Daoy (cell line): ENCODE measurements at regions not wholly inside any gene's neighbourhood (a gene's known extent, or its start where the extent isn't known, plus 50 kb on each side); places are given as distances from the start of the nearest gene placed in this dataset.

Experiments
- DNase-seq: peaks from one replicate; pipeline ENCODE4 v3.0.0-alpha.2; 2015; ENCODE audit warnings: low read depth

DNA sequence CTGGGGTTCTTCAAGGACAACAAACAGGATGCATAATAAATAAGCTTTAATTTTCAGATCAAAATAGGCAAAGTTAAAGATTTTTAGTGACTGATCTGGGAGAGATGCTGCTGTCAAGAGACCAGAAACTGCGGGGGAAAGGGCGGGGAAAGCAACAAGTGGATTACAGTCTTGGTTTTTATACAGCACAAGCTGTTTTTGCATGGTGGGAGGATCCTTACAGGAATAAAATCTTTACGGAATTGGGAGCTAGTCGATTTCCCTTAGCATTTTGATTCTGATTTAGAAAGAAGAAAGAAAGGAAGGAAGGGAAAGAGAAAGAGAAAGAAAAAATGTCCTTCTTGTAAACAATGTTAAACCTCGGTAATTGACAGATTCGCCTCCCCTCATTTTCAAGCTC lies 242.3 kb upstream of the SP8 start:
- no peak for DNase-seq

DNA sequence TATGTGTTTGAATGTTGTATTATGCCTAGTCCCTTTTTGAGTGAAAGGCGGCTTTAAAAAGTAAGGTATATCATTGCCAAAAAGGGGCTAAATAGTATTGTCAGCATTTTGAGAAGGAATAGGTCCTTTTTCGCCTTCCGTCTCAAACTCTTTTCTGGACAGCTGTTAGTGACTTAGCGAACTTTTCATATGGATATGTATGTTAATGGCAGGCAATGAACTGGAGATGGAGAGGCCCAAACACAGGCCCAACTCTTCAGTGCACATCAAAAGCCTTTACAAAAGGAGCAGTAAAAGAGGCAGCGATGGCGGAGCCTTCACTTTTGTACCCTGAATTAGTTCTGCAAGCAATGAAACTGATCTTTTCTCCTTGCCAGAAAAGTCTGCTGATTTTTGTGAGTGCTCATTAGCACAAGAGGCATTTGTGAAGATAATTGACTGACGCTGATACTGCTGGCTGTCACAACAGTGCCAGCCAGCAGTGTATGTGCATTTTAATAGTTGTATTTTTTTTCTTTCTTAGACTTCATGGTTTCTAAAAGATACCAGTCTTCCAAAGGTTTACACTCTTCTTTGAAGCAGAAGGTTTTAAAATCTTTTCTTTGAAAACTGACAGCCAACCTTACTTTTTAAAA lies 243.7 kb upstream of the SP8 start:
- DNase-seq, result no peak

GRCh38 chr7:21041252-21041651 lies 254.6 kb upstream of the SP8 start:
- DNase-seq, result no peak

GRCh38 chr7:21041666-21042065 lies 255.0 kb upstream of the SP8 start:
- no peak for DNase-seq

DNA sequence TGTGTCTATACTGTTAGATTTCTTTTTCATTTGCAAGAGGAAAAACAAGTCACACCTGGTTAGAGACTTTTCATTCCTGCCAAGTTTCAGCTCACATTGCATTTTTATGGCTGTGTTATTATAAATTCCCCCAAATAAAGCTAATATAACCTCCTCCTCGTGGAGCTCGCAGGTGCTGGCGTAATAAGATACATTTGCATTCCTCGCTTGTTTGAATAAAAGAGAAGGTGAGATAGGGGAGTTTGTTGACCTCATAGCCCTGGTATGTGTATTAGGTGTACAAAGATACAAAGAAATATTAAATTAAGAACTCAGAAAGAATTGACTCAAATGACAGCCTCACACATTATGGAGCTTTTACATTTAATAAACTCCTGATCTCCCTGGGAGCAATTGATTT lies 257.7 kb upstream of the SP8 start:
- no peak for DNase-seq

DNA sequence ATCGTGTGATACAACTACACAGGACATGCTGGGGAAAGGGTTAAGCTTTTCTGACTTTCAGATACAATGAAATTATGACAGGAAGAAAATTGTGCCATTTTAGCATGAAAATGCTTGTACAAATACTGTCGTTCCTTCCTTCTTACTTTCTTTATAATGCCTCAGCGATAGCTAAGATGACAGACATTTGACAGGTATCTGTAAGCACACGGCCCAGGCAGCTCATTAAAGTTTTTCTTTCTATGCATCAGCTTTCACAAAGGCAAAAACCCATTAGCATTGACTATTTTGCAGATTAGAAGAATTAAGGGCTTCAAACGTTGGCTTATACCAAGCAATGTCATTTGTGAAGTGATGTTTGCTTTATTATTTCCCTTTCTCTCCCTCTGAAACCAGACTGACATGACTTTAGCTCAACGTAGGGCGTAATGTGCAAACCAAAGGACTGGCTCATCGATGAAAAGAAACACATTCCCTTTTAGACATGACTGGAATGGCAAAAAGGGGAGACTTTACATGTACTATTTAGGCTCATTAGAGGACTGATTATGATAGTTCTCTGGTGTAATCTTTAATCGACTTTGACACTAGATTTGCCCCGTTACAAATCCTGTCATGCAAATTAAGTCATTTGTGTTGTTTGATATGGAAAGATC lies 258.4 kb upstream of the SP8 start:
- no peak for DNase-seq

DNA sequence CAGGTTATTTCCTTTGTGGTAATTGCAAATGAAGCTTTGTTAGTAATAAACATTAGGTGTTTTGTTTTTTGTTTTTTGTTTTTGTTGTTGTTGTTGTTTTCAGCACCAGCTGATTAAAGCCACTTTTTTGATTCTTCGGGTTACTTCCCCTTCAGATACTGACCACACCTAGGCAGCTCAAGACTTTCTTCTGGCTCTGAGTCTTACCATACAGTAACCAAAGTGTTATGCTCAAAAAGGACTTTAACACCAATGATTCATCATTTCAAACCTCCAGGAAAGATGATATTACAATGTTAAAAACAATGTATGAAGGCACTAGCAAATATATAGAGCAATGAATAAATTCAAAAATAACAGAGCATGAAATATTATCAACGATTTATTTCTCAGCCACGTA lies 265.2 kb upstream of the SP8 start:
- DNase-seq, result no peak

DNA sequence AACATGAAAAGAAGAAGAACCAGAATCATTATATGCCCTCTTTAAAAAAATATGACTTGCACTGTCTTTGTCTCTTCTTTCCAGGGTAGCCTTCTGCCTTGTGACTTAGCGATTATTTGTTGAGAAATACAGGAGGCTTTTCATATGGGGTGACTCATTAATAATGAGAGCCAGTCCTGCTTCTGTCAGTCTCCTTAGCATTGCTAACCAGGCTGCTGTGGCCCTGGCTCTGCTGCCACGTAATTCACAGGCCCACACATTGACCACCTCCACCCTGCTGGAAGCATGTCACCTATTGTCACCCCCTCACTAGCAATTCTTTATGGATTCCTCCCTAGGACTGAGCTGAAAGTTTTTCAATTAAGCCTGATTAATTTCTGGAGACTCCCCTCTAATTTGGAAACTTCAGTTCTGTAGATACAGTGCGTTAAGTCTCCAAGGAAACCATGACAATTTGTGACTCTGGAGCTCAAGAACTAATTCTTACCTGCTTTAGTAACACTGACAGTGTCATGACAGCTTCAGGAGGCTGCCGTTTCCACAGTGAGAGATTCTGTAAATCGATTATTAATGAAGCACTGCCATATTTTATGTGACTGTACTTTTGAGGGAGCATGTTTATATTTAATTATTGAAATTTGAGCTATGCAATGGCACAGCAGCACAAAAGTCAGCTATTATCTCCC lies 267.9 kb upstream of the SP8 start:
- DNase-seq, result peak; percentile 18

- DNase-seq, result no peak
Measured at GRCh38 chr7:21059069-21059468, 272.4 kb upstream of the SP8 start.

GRCh38 chr7:21063106-21063505 lies 276.4 kb upstream of the SP8 start:
- DNase-seq, result no peak

- DNase-seq, result peak; percentile 42
Measured at GRCh38 chr7:21064698-21065648, 278.3 kb upstream of the SP8 start.

DNA sequence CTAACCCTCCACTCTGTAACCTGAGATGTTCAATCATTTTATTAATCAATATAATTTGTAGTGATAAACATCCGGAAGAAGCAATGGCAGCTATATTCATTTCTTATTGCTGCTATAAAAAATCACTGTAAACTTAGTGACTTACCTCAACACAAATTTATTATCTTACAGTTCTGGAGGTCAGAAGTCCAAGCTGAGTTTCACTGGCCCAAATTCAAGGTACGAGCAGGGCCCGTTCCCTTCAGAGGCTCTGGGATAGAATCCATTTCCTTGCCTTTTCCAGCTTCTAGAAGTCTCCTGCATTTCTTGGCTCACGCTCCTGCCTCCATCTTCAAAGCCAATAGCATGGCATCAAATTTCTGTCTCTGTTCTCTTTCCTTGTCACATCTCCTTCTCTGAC lies 279.5 kb upstream of the SP8 start:
- no peak for DNase-seq

DNA sequence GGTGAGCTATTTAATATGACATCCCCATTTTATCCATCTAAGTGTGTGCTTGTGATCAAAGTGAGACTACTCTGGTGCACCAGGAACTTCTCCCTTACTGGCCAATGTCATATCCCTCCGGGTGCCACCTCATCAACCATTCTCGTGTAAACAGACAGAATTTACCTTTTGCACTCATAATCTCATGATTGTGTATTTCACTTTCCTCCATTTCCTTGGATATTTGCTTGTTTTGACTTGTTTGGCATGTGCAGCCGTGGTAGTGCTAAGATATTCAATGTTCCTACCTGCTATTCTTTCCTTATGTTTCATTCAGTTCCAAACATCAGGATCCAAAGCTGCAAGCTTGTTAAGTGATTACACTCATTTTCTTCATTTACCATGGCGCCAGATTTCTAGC lies 280.5 kb upstream of the SP8 start:
- no peak for DNase-seq

GRCh38 chr7:21070571-21071090 lies 283.9 kb upstream of the SP8 start:
- no peak for DNase-seq

DNA sequence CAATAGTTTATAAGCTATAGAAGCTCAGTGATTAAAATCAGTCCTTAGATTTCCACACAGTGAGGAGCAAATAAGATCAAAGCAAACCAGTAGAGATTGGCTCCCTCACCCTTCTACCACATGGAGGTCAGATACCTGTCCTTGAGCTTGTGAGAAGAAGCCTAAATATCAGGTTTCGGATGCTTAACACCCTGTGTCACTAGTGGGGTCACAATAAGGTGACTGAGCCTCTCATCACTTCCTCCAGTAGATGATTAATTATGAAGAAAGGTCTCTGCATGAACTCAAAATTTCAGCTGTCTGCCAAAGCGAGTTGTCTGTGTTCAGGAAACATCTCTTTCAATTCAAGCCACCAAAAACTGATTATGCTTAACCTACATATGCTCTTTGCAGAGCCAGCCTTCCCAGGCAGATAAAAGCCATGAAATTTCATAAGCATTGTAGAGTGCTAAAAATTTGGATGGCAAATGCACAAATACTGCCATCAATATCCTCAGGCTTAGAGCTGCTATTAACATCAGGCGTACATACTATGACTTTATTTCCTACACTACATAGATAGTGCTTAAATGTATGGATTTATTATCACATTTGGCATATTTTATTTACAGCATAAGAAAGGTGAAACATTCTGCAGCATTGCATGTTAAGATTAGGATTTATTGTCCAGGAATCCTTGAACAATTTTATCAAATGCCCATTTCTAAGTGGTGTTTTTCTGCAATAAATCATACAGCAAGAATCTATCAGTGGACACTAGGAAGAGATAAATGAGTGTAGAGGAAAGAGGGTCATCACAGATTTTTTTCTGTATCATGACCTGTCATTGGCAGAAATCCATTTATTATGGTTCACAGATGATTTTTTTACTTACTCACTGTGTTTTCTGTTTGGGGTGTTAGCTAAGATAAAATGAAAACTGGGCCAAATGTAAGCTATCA lies 285.1 kb upstream of the SP8 start:
- no peak for DNase-seq

GRCh38 chr7:21076054-21076453 lies 289.4 kb upstream of the SP8 start:
- DNase-seq, result peak; percentile 17

DNA sequence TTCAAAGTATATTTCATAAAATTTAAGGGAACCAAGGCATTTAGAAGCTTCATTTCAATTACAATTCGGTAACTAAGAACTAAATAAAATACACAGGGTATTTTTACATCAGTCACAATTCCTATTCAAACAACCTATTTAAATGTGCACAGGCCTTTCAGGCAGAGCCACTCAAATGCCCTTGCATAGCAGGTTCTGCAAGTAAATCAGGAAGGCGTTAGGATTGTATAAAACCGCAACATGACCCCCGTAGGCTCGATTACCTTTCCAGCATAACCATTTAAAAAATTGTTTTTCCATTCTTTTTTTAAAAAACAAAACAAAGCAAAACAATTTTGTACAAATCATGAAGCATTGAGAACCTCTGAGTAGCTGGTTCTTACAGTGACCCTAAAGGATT lies 289.9 kb upstream of the SP8 start:
- no peak for DNase-seq

DNA sequence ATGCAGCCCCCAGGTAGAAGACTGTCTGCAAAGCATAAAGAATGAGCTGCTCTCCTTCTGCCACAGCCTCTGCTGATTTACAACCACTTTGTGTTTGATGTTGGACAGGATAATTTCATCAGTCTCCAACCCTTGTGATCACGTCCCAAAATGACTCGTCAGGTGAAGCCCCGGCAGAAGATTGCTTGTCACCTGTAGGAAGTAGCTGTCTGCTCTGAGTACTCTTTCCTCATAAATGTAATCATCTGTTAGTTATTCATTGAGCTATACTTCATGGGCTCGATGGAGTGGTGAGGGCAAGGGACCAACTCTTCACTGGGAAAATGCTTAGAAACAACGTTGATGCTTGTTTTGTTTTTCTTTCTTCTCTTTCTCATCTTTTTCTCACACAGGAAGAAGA lies 290.9 kb upstream of the SP8 start:
- DNase-seq, result no peak

GRCh38 chr7:21084286-21084685 lies 297.6 kb upstream of the SP8 start:
- DNase-seq, result no peak

DNA sequence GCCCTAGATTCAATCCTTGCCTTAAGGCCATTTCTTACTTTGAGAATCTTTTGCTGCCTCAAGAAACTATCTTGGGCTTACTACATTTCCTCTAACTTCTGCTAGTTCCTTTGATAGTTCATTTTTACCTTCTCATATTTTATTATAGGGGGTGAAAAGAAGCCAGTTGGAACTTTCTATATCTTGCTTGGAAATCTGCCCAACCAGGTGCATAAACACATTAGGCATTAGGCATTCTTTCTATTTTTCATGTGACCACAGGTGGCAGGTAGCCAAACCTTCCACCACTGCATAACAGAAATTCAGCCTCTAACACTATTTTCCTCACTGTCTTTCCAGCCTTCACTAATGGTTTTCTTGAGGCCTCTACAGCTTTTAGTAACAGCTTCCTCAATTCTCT lies 300.0 kb upstream of the SP8 start:
- peak; percentile 71 for DNase-seq

- DNase-seq, result no peak
Measured at GRCh38 chr7:21089653-21090052, 303.0 kb upstream of the SP8 start.
